GM13977 (cell line): ENCODE measurements at regions not wholly inside any gene's neighbourhood (a gene's known extent, or its start where the extent isn't known, plus 50 kb on each side); places are given as distances from the start of the nearest gene placed in this dataset.

Experiments used
- DNase-seq: peaks from one replicate; pipeline ENCODE4 v3.0.0; 2012; ENCODE audit warnings: low spot score
- CTCF ChIP-seq: IDR thresholded peaks from 2 replicates; pipeline ENCODE4 v1.5.1; 2012; ENCODE audit warnings: mild to moderate bottlenecking, control low read depth; ENCODE audit not compliant: insufficient read depth; ENCODE audit errors: extremely low read depth, missing control alignments
- in situ Hi-C: fragments of 300-500 bp; cut with MboI; formaldehyde crosslinking; loops from one replicate; pipeline ENCODE4 v1.12.0; 2022; ENCODE audit warnings: low sequenced_read_pairs, low pct_unique_long_range_greater_than_20kb, mixed read lengths, inconsistent platforms; ENCODE audit not compliant: unreplicated experiment

GRCh38 chr3:20583648-20584047 is 397.6 kb upstream of the SGO1 start:
- in situ Hi-C loops, result no loop called here
- no peak for DNase-seq
- no peak for TF ChIP-seq CTCF

DNA sequence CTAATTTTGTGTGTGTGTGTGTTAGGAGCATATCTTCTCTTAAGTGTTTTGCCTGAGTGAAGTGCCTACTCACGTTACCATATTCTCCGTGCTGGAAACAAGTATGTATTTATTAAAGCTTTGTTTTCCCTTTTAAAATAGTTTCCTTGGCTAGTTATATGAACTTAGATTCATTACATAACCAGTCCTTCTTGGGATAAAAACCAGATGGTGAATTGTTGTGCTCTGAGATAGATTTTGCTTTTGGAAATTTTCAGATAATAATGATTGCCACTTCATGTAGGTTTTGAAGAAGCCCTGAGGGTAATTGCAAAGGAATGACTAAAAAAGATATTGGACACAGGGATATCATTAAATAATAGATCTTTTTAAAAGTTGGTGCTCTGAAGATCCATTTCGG is 390.2 kb upstream of the SGO1 start:
- no peak for TF ChIP-seq CTCF

DNA sequence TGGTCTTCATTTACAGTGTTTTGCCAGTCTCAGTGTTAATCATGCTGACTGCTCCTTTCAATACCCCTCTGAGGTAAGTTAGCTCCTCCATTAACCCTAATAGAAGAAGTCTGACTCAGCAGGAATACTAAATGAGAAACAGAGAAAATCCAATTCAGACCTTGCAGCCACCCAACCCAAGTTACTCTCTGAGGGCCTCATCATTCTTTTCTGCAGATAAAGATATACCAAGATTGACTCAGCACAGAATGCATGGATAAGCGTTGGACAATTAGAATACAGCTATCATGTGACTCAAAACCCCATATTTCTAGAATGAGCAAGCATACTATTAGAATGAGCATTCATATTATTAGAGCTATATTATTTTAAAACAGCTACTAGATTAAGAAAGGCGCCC is 389.1 kb upstream of the SGO1 start:
- TF ChIP-seq CTCF, result no peak
- no peak for DNase-seq
- in situ Hi-C loops, result no loop called here

More for the DNA sequence above, 390.2 kb upstream of the SGO1 start:
- no peak for DNase-seq
- in situ Hi-C loops, result no loop called here

DNA sequence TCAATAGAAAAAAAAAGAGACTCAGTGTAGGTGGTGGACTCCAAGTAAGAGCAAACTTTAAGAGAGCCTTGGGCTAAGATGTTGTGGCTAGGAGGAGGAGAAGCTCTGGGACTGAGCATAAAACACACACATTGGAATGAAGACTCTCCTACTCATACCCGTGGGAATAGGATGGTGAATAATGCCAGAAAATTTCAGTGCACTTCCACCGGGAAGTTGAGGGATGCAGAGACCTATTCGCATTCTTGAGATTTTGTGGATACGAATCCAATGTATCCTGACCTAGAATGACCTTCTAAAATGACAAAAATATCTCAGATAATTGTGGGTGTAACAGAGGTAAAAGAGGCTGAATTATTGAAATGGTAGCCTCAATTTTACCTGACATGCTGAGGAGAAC is 388.7 kb upstream of the SGO1 start:
- in situ Hi-C loops, result no loop called here
- DNase-seq, result no peak
- no peak for TF ChIP-seq CTCF

- in situ Hi-C loops, result no loop called here
- no peak for TF ChIP-seq CTCF
- no peak for DNase-seq
Measured at GRCh38 chr3:20573175-20573574, 387.2 kb upstream of the SGO1 start.

- TF ChIP-seq CTCF, result no peak
- in situ Hi-C loops, result no loop called here
- no peak for DNase-seq
Measured at GRCh38 chr3:20572473-20572872, 386.5 kb upstream of the SGO1 start.

DNA sequence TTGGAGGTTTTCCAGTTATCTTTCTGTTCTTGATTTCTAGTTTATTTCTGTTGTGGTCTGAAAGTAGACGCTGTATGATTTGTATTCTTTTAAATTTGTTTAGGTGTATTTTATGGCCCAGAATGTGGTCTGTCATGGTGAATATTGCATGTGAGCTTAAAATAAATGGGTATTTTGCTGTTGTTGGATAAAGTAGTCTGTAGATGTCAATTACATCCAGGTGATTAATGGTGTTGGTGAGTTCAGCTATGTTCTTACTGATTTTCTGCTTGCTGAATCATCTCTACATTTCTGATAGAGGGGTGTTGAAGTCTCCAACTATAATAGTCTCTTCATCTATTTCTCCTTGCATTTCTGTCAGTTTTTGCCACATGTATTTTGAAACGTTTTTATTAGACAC is 383.3 kb upstream of the SGO1 start:
- TF ChIP-seq CTCF, result no peak
- DNase-seq, result no peak
- in situ Hi-C loops, result no loop called here
